ENCODE measurements at regions not wholly inside any gene's neighbourhood (a gene's known extent, or its start where the extent isn't known, plus 50 kb on each side); places are given as distances from the start of the nearest gene placed in this dataset.

GRCh38 chr4:71222661-71223060 is 116.2 kb upstream of the SLC4A4 start:
- H3K4me1 ChIP-seq (ENCODE audit: insufficient read depth): peaks cover 5% of the 10 kb centered on the region
- no peak overlapping the region for H3K27ac ChIP-seq
- no peak overlapping the region for H3K4me3 ChIP-seq
- no peaks in the 10 kb centered on the region for H4K20me1 ChIP-seq (ENCODE audit: insufficient read depth, poor library complexity, severe bottlenecking)
- no peak for DNase-seq (ENCODE audit: low spot score)
- H3K9me2 ChIP-seq (replicated peaks; ENCODE audit: insufficient read depth): no peaks in the 10 kb centered on the region
- no peaks in the 10 kb centered on the region for H3K9me3 ChIP-seq (ENCODE audit: low read depth)
- H3K4me2 ChIP-seq: no peak overlapping the region
- H2AFZ ChIP-seq: no peak overlapping the region
- H3K79me2 ChIP-seq: no peaks in the 10 kb centered on the region
- no peaks in the 10 kb centered on the region for H3K36me3 ChIP-seq (replicated peaks; ENCODE audit: insufficient read depth, low read depth)
- 72% methylated on average over 2 of the region's 2 CpGs for WGBS (ENCODE audit: low lambda C conversion rate, missing lambda C conversion rate)
- TF ChIP-seq EZH2phosphoT487 (IDR thresholded peaks at IDR 0.05; ENCODE audit: low read depth, severe bottlenecking, unreplicated experiment): no peak
- no peak for TF ChIP-seq CTCF (IDR thresholded peaks at IDR 0.05; ENCODE audit: poor library complexity)
- no peak for TF ChIP-seq EZH2 (IDR thresholded peaks at IDR 0.05; ENCODE audit: borderline replicate concordance)
- no peaks in the 10 kb centered on the region for H3K27me3 ChIP-seq

- Histone ChIP-seq H3K9me2 (replicated peaks; ENCODE audit: insufficient read depth) (no peaks in the 10 kb centered on the region), H3K27ac (no peak overlapping the region), H3K79me2 (no peaks in the 10 kb centered on the region), H3K36me3 (replicated peaks; ENCODE audit: insufficient read depth, low read depth) (no peaks in the 10 kb centered on the region), H3K4me1 (ENCODE audit: insufficient read depth) (peaks cover 24% of the 10 kb centered on the region), H3K4me3 (no peak overlapping the region), H3K9me3 (ENCODE audit: low read depth) (no peaks in the 10 kb centered on the region), H3K27me3 (no peaks in the 10 kb centered on the region), H2AFZ (no peak overlapping the region), H4K20me1 (ENCODE audit: insufficient read depth, poor library complexity, severe bottlenecking) (no peaks in the 10 kb centered on the region), H3K4me2 (peak overlapping the region; percentile 63)
- peak; percentile 79 for DNase-seq (ENCODE audit: low spot score)
- 7% methylated on average over 9 of the region's 9 CpGs for WGBS (ENCODE audit: low lambda C conversion rate, missing lambda C conversion rate)
- TF ChIP-seq EZH2phosphoT487 (IDR thresholded peaks at IDR 0.05; ENCODE audit: low read depth, severe bottlenecking, unreplicated experiment) (no peak), CTCF (IDR thresholded peaks at IDR 0.05; ENCODE audit: poor library complexity) (peak; percentile 77), EZH2 (IDR thresholded peaks at IDR 0.05; ENCODE audit: borderline replicate concordance) (no peak)
These were observed 109.1 kb upstream of the SLC4A4 start for GRCh38 chr4:71229477-71230270.

GRCh38 chr4:71230271-71231128 is 108.3 kb upstream of the SLC4A4 start:
- H2AFZ ChIP-seq: no peak overlapping the region
- no peaks in the 10 kb centered on the region for H3K27me3 ChIP-seq
- no peaks in the 10 kb centered on the region for H4K20me1 ChIP-seq (ENCODE audit: insufficient read depth, poor library complexity, severe bottlenecking)
- H3K4me1 ChIP-seq (ENCODE audit: insufficient read depth): peaks cover 24% of the 10 kb centered on the region
- no peak overlapping the region for H3K27ac ChIP-seq
- H3K4me3 ChIP-seq: no peak overlapping the region
- no peaks in the 10 kb centered on the region for H3K79me2 ChIP-seq
- TF ChIP-seq EZH2phosphoT487 (IDR thresholded peaks at IDR 0.05; ENCODE audit: low read depth, severe bottlenecking, unreplicated experiment) (no peak), EZH2 (IDR thresholded peaks at IDR 0.05; ENCODE audit: borderline replicate concordance) (no peak), CTCF (IDR thresholded peaks at IDR 0.05; ENCODE audit: poor library complexity) (no peak)
- no peaks in the 10 kb centered on the region for H3K36me3 ChIP-seq (replicated peaks; ENCODE audit: insufficient read depth, low read depth)
- H3K9me2 ChIP-seq (replicated peaks; ENCODE audit: insufficient read depth): no peaks in the 10 kb centered on the region
- no peaks in the 10 kb centered on the region for H3K9me3 ChIP-seq (ENCODE audit: low read depth)
- DNase-seq (ENCODE audit: low spot score): no peak
- 51% methylated on average over 11 of the region's 11 CpGs for WGBS (ENCODE audit: low lambda C conversion rate, missing lambda C conversion rate)
- peak overlapping the region; percentile 56 for H3K4me2 ChIP-seq
